ENCODE measurements at regions not wholly inside any gene's neighbourhood (a gene's known extent, or its start where the extent isn't known, plus 50 kb on each side); places are given as distances from the start of the nearest gene placed in this dataset.
"Not testable (repeated sequence)": the region's sequence is repeated elsewhere in the genome, so short reads cannot be mapped to it uniquely, and the experiment has no call there.

- no peaks in the 10 kb centered on the region for H3K36me3 Mint-ChIP-seq (ENCODE audit: unreplicated experiment)
- no peaks in the 10 kb centered on the region for H3K9me3 Mint-ChIP-seq (ENCODE audit: unreplicated experiment)
- H3K27ac Mint-ChIP-seq (ENCODE audit: unreplicated experiment) = no peak overlapping the region
- DNase-seq = no peak
- no peaks in the 10 kb centered on the region for H3K27me3 Mint-ChIP-seq (ENCODE audit: unreplicated experiment)
- no peak for TF ChIP-seq CTCF (IDR thresholded peaks at IDR 0.05; ENCODE audit: partially characterized antibody, unreplicated experiment)
- H3K4me3 Mint-ChIP-seq (ENCODE audit: unreplicated experiment) = no peak overlapping the region
- H3K4me1 Mint-ChIP-seq (ENCODE audit: low read depth, unreplicated experiment) = peaks cover 4% of the 10 kb centered on the region
Observed at GRCh38 chr10:8336629-8337331, 282.3 kb downstream of the GATA3 start.

- Mint-ChIP-seq H3K27ac (ENCODE audit: unreplicated experiment) (no peak overlapping the region), H3K4me3 (ENCODE audit: unreplicated experiment) (no peak overlapping the region), H3K4me1 (ENCODE audit: low read depth, unreplicated experiment) (no peaks in the 10 kb centered on the region), H3K27me3 (ENCODE audit: unreplicated experiment) (no peaks in the 10 kb centered on the region), H3K9me3 (ENCODE audit: unreplicated experiment) (no peaks in the 10 kb centered on the region), H3K36me3 (ENCODE audit: unreplicated experiment) (no peaks in the 10 kb centered on the region)
- no peak for TF ChIP-seq CTCF (IDR thresholded peaks at IDR 0.05; ENCODE audit: partially characterized antibody, unreplicated experiment)
- DNase-seq = no peak
Observed at GRCh38 chr10:8337332-8337651, 282.8 kb downstream of the GATA3 start.

GRCh38 chr10:8338177-8338766 lies 283.8 kb downstream of the GATA3 start:
- no peaks in the 10 kb centered on the region for H3K9me3 Mint-ChIP-seq (ENCODE audit: unreplicated experiment)
- H3K27me3 Mint-ChIP-seq (ENCODE audit: unreplicated experiment) = no peaks in the 10 kb centered on the region
- TF ChIP-seq CTCF (IDR thresholded peaks at IDR 0.05; ENCODE audit: partially characterized antibody, unreplicated experiment) = no peak
- H3K27ac Mint-ChIP-seq (ENCODE audit: unreplicated experiment) = no peak overlapping the region
- H3K36me3 Mint-ChIP-seq (ENCODE audit: unreplicated experiment) = no peaks in the 10 kb centered on the region
- no peak overlapping the region for H3K4me3 Mint-ChIP-seq (ENCODE audit: unreplicated experiment)
- no peaks in the 10 kb centered on the region for H3K4me1 Mint-ChIP-seq (ENCODE audit: low read depth, unreplicated experiment)
- no peak for DNase-seq

GRCh38 chr10:8344756-8345155 lies 290.3 kb downstream of the GATA3 start:
- no peaks in the 10 kb centered on the region for H3K36me3 Mint-ChIP-seq (ENCODE audit: unreplicated experiment)
- no peak overlapping the region for H3K4me3 Mint-ChIP-seq (ENCODE audit: unreplicated experiment)
- no peak for TF ChIP-seq CTCF (IDR thresholded peaks at IDR 0.05; ENCODE audit: partially characterized antibody, unreplicated experiment)
- H3K9me3 Mint-ChIP-seq (ENCODE audit: unreplicated experiment) = no peaks in the 10 kb centered on the region
- H3K27ac Mint-ChIP-seq (ENCODE audit: unreplicated experiment) = no peak overlapping the region
- no peaks in the 10 kb centered on the region for H3K4me1 Mint-ChIP-seq (ENCODE audit: low read depth, unreplicated experiment)
- H3K27me3 Mint-ChIP-seq (ENCODE audit: unreplicated experiment) = no peaks in the 10 kb centered on the region
- DNase-seq = no peak

- Mint-ChIP-seq H3K36me3 (ENCODE audit: unreplicated experiment) (no peaks in the 10 kb centered on the region), H3K4me3 (ENCODE audit: unreplicated experiment) (no peak overlapping the region), H3K27ac (ENCODE audit: unreplicated experiment) (no peak overlapping the region)
Observed at GRCh38 chr10:8346861-8347260, 292.4 kb downstream of the GATA3 start.

GRCh38 chr10:8347614-8348013 lies 293.1 kb downstream of the GATA3 start:
- H3K27me3 Mint-ChIP-seq (ENCODE audit: unreplicated experiment); DNase-seq; H3K27ac Mint-ChIP-seq (ENCODE audit: unreplicated experiment); H3K4me3 Mint-ChIP-seq (ENCODE audit: unreplicated experiment); H3K9me3 Mint-ChIP-seq (ENCODE audit: unreplicated experiment); H3K4me1 Mint-ChIP-seq (ENCODE audit: low read depth, unreplicated experiment); H3K36me3 Mint-ChIP-seq (ENCODE audit: unreplicated experiment): not testable (repeated sequence)

More at GRCh38 chr10:8346861-8347260, 292.4 kb downstream of the GATA3 start:
- Mint-ChIP-seq H3K4me1 (ENCODE audit: low read depth, unreplicated experiment) (no peaks in the 10 kb centered on the region), H3K9me3 (ENCODE audit: unreplicated experiment) (no peaks in the 10 kb centered on the region), H3K27me3 (ENCODE audit: unreplicated experiment) (no peaks in the 10 kb centered on the region)
- TF ChIP-seq CTCF (IDR thresholded peaks at IDR 0.05; ENCODE audit: partially characterized antibody, unreplicated experiment) = no peak
- no peak for DNase-seq
